HG03025 (cell line): ENCODE measurements at regions not wholly inside any gene's neighbourhood (a gene's known extent, or its start where the extent isn't known, plus 50 kb on each side); places are given as distances from the start of the nearest gene placed in this dataset.
"Not testable (repeated sequence)": the region's sequence is repeated elsewhere in the genome, so short reads cannot be mapped to it uniquely, and the experiment has no call there.

ENCODE experiments used
- ATAC-seq: cut with Tn5 transposase; IDR thresholded peaks from one replicate; pipeline ENCODE4 v1.9.1; 2021; ENCODE audit warnings: mild to moderate bottlenecking, moderate library complexity; ENCODE audit not compliant: unreplicated experiment, low FRiP score

DNA sequence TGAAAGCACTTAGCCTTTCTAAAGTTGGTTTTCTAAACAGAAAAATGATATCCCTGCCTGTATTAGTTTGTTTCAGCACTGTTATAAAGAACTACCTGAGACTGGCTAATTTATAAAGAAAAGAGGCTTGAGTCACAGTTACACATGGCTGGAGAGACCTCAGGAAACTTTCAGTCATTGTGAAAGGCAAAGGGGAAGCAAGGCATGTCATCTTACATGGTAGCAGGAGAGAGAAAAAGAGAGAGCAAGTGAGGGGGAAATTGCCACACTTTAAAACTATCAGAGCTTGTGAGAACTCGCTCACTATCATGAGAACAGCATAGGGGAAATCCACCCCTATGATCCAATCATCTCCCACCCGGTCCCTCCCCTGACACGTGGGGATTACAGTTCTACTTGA, 64.9 kb downstream of the FAM170A start:
- no peak for ATAC-seq

GRCh38 chr5:119706049-119706448, 76.7 kb downstream of the FAM170A start:
- no peak for ATAC-seq

GRCh38 chr5:119708076-119708790, 78.9 kb downstream of the FAM170A start:
- ATAC-seq = no peak

DNA sequence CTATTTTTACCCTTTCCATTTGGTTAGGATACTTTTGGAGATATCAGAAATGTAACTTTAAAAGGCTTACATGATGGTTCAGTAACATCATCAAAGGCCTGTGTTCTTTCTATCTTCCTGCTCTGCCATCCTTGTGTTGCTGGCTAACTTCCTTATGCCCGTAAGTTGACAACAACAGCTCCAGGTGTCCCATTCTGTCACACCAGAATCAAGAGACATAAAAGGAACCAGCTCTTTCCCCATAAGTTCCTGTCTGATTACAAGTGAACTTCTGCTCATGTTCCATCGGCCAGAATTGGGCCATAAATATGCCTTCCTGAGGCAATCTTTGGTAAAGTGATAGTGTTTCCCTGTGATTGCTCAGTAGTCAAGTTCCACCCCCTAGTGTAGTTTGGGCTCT, 92.4 kb downstream of the FAM170A start:
- no peak for ATAC-seq

DNA sequence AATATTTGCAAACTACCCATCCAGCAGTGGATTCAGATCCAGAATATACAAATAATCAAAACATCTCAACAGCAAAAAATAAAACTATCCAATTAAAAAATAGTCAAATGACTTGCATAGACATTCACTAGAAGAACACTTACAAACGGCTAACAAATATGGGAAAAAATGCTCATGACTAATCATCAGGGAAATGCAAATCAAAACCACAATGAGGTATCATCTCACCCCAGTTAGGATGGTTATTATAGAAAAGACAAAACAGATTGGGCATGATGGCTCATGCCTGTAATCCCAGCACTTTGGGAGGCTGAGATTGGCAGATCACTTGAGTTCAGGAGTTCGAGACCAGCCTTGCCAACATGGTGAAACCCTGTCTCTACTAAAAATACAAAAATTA, 95.9 kb downstream of the FAM170A start:
- not testable (repeated sequence) for ATAC-seq

- no peak for ATAC-seq
Observed at GRCh38 chr5:119726544-119726943, 97.2 kb downstream of the FAM170A start.

GRCh38 chr5:119740225-119740624, 110.9 kb downstream of the FAM170A start:
- ATAC-seq = no peak

GRCh38 chr5:119741691-119742090, 112.3 kb downstream of the FAM170A start:
- ATAC-seq = no peak

DNA sequence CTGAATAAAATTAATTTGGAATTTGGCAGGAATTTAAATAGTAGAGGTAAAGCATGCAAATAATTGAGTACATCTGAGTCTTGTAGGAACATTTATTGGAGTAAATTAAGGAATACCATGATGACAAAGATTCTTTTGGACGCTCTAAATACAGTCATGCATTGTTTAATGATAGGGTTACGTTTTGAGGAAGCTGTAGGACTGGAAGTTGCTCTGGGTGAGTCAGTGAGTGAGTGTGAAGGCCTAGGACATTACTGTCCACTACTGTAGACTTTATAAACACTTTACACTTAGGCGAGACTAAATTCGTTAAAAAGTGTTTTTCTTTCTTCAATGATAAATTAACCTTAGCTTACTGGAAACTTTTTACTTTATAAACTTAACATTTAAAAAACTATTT, 113.0 kb downstream of the FAM170A start:
- no peak for ATAC-seq

DNA sequence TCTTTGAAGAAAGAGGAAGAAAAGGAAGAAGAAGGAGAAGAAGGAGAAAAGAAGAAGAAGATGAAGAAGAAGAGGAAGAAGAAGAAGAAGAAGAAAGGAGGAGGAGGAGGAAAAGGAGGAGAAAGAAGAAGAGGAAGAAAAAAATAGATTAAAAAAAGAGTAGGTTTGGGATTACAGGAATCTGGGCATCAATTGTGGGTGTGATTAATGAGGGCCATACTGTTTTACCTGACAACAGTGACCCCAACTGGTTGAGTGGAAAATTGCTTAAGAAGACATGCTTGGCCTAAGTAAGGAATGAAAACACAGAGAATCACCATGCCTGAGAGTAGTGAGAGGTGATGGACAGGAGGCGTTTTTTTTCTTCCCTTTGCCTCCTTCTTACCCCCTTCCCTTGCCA, 114.6 kb downstream of the FAM170A start:
- peak; percentile 92 for ATAC-seq

DNA sequence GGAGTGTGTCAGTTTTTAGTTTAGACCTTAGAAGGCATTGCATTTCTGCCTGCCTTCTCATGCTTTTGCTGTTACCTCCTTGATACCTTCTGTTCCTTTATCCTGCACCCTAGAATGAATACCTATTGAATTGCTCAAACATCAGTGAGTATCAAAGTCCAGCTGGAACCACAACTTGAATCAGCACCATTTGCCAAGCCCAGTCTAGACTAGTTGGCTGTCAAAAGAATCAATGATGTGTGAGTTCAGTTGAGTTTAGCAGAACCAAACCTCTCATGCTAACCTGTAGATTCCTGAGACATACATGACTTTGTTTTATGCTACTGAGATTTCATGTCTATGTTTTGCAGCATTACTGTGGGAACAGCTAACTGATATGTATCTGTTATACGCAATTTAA, 116.6 kb downstream of the FAM170A start:
- no peak for ATAC-seq

DNA sequence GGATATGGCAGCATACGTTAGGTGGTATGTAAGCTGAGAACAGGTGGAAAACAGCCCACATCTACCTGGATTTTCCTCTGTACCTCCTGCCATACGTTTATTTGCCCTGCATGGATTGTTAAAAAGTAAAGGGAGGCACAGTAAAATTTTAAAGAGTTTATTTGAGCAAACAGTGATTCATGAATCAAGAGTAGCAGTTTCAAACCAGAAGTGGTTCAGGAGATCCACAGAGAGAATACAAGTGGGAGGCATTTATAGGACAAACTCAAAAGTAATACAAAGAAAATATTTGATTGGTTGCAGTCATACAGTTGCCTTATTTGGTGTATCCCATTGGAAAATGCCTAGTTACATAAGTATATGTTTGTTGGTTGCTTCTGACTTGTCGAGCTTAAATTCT, 117.6 kb downstream of the FAM170A start:
- ATAC-seq = no peak

GRCh38 chr5:119750887-119751733, 121.8 kb downstream of the FAM170A start:
- ATAC-seq = no peak

DNA sequence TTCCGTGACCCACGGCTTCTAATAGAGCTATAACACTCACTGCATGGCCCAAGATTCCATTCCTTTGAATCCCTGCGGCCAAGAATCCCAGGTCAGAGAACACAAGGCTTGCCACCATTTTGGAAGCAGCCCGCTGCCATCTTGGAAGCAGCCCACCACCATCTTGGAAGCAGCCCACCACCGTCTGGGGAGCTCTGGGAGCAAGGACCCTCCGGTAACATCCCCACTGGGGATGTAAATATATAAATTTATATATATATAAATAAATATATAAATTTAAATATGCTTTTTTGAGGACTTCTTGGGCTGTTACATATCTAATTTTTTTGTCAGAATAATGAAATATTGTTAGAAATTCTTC, 122.4 kb downstream of the FAM170A start:
- no peak for ATAC-seq

DNA sequence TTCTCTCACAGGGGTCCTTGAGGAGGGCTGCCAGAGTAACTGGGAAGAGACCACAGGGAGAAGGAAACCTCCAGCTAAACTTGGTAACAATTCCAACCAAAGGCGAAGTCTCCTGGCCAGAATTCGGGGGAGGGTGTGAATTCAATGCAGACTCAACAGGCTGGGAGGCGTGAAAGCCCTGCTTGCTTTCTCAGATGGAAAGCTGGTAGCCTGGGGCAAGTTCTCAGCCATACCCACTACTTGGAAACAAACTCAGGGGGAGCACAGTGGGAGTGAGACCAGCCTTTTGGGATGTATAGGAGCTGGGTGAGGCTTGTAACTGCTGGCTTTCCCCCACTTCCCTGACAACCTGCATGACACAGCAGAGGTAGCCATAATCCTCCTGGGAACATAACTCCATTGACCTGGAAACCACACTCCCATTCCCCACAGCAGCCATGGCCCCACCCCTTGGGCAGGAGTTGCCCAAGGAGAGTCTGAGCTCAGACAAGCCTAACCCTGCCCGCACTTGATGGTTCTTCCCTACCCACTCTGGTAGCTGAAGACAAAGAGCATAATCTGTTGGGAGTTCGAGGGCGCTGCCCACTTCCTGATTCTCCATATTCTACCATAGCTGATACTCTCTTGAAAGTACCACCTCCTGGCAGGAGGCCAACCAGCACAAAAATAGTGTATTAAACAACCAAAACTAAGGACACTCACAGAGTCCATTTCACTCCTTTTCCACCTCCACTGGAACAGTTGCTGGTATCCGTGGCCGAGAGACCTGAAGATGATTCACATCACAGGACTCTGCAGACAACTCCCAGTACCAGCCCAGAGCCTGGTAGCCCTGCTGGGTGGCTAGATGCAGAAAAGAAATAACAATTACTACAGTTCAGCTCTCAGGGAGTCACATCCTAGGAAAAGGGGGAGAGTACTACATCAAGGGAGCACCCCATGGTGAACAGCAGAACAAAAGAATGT, 123.8 kb downstream of the FAM170A start:
- ATAC-seq = no peak

DNA sequence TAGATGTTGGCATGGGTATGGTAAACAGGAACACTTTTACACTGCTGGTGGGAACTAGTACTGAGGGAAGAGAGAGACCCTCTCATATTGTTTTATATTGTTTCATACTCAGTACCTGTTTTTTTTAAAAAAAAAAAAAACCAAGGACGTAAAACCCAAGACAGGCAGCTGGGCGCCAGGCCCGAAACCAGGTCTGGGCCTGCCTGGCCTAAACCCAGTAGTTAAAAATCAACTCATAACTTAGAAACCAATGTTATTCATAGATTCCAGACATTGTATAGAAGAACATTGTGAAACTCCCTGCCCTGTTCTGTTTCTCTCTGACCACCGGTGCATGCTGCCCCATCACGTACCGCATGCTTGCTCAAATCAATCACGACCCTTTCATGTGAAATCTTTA, 125.5 kb downstream of the FAM170A start:
- not testable (repeated sequence) for ATAC-seq

GRCh38 chr5:119757276-119757675, 127.9 kb downstream of the FAM170A start:
- no peak for ATAC-seq

DNA sequence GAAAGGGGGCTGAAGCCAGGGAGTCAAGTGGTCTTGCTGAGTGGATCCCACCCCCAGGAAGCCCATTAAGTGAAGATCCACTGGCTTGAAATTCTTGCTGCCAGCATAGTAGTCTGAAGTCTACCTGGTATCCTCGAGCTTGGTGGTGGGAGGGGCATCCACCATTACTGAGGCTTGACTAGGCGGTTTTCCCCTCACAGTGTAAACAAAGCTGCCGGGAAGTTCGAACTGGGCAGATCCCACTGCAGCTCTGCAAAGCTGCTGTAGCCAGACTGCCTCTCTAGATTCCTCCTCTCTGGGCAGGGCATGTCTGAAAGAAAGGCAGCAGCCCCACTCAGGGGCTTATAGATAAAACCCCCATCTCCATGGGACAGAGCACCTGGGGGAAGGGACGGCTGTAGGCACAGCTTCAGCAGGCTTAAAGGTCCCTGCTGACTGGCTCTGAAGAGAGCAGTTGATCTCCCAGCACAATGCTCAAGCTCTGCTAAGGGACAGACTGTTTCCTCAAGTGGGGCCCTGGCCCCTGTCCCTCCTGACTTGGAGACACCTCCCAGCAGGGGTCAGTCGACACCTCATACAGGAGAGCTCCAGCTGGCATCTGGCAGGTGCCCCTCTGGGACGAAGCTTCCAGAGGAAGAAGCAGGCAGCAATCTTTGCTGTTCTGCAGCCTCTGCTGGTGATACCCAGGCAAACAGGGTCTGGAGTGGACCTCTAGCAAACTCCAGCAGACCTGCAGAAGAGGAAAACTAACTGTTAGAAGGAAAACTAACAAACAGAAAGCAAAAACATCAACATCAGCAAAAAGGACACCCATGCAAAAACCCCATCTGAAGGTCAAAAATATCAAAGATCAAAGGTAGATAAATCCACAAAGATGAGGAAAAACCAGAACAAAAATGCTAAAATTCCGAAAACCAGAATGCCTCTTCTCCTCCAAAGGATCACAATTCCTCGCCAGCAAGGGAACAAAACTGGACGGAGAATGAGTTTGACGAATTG, 140.6 kb downstream of the FAM170A start:
- not testable (repeated sequence) for ATAC-seq

GRCh38 chr5:119780145-119780544, 150.8 kb downstream of the FAM170A start:
- not testable (repeated sequence) for ATAC-seq

- ATAC-seq = no peak
Observed at GRCh38 chr5:119785057-119785456, 155.7 kb downstream of the FAM170A start.
